ENCODE measurements at regions not wholly inside any gene's neighbourhood (a gene's known extent, or its start where the extent isn't known, plus 50 kb on each side); places are given as distances from the start of the nearest gene placed in this dataset.
"Not testable (repeated sequence)": the region's sequence is repeated elsewhere in the genome, so short reads cannot be mapped to it uniquely, and the experiment has no call there.

DNA sequence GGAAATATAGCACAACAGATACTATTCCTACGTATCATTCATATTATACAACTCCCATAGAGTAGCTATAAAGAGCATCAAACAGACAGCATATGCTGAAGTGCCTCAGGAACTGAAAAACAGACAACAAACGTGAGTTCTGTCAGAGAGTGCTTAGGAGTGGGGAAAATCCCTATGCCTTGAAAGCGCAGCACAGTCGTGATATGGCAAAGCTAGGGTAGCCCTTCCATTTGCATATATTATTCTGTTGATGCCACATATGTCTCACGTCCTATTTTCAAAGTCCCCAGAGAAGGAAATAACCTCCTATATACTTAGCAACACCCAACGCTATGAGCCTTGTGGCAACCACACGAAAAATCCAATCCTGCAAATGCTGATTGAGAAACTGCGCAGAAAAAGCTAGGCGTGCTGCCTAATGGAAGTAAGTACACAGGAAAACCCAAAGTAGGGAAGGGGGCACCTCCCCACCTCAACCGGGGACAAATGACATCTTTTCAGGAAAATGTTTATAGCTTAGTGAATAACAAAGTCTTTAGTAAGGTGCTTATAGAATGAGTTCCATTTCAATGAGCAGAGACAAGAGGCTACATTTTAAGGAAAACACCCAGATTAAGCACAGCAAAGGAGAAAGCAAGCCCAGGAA, 105.1 kb downstream of the MED10 start:
- DNase-seq = no peak

- no peak for DNase-seq
These were observed 108.4 kb downstream of the MED10 start for GRCh38 chr5:6269925-6270324.

- no peak for DNase-seq
These were observed 111.6 kb downstream of the MED10 start for GRCh38 chr5:6266671-6267197.

DNA sequence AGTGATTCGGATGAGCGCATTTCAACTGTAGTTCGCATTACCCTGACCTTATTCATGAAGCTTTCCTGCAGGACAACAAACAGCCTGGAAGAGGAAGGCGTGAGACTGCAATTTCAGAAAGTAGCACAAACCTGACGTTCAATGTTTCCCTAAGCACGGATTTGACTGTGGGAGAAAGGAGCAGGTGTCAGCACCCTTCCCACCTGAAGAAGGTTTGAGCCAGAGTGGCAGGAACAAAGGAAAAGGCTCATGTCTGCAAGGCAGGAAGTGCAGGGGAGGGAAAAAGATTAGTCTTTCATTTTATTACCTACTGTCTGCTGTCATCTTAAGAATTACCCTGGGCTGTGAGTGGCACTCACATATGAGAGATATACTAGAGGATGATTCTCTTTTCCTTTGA, 114.0 kb downstream of the MED10 start:
- DNase-seq = no peak

DNA sequence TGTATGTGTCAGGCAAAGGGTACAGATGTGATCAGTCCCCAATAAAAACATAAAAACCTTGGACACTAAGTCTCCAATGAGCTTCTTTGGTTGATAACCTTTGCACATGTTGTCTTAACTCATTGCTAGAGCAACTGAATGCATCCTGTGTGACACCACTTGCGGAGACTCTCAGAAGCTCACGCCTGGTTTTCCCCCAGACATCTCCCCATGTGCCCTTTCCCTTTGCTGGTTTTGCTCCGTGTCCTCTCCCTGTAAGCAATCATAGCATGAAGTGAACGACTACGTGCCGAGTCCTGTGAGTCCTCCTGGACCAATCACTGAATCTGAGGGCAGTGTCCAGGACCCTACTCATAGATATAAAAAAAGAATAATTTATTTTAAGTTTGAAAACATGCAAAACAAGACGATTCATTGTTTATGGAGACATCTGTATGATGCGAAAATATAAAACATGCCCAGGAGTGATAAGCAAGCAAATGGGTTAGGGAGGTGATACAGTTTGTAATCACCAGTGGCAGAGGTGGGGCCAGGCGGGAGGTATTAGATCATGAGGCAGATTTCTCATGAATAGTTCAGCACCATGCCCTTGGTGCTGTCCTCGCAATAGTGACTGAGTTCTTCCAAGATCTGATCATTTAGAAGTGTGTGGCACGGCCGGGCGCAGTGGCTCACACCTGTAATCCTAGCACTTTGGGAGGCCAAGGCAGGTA, 115.5 kb downstream of the MED10 start:
- DNase-seq = no peak

DNA sequence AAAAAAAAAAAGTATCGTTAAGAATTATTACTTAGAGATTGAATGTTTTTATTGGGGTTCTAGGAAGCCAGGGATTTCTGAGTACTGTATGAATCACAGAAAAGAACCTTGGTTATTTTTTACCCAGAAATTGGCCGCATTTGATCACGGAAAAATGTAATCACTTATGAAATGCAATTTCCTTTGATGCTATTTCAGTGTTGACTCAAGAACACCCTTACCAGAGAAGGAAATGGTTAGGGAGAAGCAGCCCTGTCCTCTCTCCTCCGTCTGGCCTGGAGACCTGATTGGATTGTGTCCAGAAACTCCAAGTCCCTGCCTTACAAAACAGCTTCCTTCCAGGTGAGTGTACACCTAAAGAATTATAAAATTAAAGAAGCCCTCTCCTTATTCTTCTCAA, 116.7 kb downstream of the MED10 start:
- DNase-seq = no peak

DNA sequence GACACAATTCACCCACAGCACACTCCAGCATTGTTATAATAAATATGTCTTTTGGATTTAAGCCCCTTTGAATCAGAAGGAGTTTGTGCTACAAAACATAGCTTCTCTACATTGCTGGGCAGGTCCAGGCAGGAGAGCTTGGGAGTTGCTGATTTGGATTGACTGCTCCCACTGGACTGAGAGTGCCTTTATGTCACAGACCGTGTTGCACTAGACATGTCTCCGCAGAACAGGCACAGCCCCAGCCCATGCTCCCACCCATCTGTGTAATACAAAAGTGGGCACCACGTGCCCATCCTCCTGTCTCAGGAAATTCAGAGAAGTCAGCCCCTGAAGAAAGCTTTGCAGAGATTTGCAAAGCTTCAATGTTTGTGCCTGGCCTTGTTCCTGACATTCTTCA, 117.1 kb downstream of the MED10 start:
- DNase-seq = no peak

DNA sequence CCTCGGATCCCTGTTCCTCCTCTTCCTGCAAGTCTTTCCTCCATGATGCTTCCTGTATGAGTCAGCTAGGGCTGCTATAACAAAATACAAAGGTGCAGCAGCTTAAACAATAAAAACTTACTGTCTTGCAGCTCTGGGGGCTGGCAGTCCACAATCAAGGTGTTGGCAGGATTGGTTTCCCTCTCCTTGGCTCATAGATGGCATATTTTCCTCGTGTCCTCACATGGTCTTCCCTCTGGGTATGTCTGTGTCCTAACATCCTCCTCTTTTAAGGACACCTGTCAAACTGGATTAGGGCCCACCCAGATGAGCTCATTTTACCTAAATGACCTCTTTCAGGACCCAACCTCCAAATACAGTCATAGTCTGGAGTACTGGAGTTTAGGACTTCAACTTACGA, 117.5 kb downstream of the MED10 start:
- no peak for DNase-seq

DNA sequence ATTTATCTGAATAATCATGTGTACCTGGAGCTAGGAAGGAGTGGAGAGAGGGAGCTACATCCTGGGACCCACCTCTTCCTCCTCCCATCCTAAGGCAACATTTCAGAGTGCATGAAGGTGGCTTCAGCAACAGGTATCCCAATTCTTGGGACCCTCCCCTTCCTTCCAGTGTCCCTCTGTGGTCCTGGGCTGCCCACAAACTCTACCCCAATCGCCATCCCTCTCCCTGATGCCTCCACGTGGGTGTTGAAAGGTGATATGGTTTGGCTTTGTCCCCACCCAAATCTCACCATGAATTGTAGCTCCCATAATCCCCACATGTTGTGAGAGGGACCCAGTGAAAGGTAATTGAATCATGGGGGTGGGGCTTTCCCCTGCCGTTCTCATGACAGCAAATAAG, 121.4 kb downstream of the MED10 start:
- DNase-seq = no peak

DNA sequence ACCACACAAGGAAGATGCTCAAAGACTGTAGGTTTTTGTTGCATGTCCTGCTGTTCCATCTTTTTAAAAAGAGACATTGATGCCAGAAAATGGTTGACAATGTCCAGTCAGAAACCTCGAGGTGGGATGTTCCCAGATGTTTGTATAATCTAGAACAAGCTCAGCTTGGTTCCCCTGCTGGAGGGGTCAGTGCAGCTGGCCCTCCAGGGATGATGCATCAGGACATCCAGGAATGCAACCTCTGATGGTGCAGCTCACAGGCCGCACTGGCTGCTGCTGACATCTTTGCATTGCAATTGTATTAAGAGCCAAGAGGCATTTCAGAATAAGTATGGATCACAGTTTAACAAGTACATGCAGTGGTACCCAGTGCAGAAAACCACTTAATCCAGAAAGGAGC, 122.4 kb downstream of the MED10 start:
- DNase-seq = no peak

- DNase-seq = no peak
These were observed 124.5 kb downstream of the MED10 start for GRCh38 chr5:6253846-6254245.

DNA sequence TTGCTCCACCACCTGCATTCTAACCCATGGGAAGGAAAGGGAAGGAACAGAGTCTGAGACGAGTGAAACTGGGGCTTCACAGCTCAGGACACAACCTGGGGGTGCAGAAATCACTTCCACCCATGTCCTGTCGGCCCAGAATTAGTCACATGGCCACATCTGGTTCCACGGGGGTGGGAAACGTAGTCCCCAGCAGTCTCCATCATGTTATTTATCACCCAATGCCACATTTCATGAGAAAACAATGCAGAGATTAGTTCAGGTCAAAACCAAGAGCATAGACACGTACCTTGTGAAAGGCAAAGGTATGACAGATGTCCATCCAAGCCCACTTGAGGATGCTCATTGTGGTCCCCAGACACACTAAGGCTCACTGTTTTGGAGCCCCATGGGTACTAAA, 125.1 kb downstream of the MED10 start:
- no peak for DNase-seq

DNA sequence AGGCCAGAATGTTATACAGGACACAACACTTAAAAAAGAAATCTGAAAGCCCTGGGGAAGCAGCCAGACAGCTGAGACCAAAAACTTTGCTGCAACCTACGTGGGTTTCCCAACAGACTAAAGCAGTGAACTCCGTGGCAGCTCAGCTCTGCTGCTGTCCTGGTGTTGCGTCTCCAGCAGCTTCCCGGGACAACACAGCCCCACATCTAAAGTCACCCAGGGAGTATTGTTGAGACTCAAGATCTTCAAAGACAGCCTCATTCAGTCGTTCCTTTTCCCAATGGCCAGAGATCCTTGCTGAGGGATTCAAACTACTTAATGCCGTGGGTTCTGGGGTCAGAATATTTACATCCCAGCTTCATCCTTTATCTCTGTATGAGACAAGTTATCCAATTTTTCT, 125.8 kb downstream of the MED10 start:
- DNase-seq = no peak

DNA sequence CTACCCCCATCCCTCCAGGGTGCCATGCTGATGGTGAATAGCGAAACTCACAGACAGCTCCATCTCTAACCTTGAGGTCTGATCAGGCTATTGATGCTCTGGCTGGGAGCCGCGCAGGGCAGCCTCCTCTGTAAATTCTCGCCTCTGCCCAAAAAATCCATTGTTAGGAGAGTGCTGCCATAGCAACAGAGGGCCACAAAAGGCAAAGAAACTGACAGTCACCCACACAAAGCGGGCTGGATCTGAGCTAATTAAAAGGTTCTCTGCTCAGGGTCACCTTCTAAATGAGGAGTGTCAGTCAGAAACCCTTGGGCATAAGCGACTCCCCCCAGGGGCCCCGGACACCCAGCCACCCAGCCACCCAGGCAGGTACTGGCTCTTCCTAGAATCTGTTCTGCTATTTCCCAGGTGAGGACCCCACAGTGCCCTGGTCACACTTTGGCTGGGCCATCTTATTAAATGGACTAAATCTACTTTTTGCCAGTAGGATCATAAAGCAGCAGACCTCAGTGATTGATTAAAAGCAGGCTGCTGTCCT, 126.7 kb downstream of the MED10 start:
- DNase-seq = no peak

DNA sequence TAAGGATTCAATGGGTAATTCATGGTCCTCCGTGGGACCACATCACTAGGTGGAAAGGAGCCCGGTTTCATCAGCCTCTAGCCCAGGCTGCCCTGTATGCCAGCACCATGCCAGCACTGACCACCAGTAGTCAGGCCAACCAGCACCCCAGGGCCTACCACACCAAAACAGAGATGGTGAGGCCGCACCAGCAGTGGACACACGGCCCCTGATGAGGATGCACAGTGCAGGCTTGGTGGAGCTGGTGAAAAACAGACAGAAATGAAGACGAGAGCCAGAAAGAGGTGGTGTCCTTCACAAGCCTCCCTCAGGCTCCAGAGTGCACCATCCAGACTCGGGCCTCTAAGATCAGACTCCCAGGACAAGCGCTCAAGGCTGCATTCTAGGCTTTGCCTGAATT, 128.2 kb downstream of the MED10 start:
- no peak for DNase-seq

- no peak for DNase-seq
These were observed 130.2 kb downstream of the MED10 start for GRCh38 chr5:6248132-6248531.

- DNase-seq = no peak
These were observed 131.4 kb downstream of the MED10 start for GRCh38 chr5:6246820-6247437.

DNA sequence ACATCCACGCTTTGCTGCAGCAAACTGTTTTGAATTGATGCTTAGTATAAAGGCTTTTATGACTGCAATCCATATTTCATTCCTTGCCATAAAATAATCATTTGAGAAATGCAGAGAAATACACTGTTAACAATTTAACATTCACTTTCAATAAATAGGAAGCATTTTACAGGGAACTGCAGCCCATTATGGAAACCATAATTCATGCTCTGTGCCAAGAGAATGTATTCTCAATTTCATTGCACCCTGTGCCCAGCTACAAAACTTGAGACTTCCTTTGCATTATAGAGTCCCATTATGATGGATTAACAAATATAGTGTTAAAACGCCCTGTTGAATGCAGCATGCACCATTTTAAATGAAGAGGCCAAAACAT, 134.0 kb downstream of the MED10 start:
- DNase-seq = no peak

DNA sequence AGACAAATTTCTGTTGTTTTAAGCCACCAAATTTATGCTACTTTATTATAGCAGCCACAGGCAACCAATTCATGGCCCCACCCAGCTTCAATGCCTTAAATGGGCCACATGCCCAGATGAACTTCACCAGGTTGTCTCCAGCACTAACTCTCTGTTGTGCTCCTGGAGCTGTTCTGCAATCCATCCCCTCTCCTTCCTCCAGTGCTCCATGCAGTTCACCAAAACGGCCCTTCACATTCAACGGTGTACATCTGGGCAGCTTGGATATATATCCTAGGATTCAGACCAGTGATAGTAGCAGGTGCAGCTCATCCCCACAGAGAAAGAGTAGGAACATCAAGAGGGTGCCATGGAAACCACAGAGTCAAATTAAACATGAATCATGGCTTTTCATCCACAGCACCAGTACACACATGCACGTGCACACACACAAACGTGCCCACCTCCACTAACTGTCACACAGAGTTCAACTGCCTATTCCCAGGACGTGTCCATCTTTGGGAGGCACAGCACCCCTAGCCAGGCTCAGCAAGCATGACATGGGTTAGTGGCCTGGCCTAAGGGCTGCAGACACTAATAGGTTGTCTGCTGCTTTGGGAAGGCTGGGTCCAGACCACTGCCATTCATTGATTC, 134.5 kb downstream of the MED10 start:
- no peak for DNase-seq

- DNase-seq = not testable (repeated sequence)
These were observed 137.3 kb downstream of the MED10 start for GRCh38 chr5:6241056-6241455.

- no peak for DNase-seq
These were observed 141.4 kb downstream of the MED10 start for GRCh38 chr5:6236858-6237481.

DNA sequence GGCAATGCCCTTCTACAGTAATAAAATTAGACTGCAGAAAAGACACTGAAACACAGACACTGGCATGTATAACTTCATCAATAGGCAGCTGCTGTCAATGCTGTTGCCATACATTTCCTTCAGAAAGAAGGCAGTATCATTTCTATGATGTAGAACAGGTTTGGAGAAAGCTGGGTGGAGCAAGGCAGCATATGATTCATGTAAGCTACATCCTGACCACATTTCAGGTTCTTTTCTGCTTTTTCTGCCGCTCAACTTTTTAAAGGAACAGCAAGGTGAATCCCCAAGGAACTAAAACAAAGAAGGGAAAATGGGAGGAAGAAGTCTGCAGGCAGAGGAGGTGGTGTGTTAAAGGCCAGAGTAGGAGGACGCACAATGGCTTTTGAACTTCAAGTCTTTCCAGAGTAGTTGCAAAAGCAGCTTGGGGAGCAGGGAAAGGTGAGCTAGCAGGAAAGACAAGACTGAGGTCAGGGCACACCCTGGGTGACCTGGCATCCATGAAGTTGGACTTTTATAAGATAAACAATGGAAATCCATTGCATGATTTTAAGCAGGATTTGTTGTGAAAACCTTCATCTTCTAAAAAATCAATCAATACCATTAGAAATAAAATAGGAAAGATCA, 142.1 kb downstream of the MED10 start:
- no peak for DNase-seq

DNA sequence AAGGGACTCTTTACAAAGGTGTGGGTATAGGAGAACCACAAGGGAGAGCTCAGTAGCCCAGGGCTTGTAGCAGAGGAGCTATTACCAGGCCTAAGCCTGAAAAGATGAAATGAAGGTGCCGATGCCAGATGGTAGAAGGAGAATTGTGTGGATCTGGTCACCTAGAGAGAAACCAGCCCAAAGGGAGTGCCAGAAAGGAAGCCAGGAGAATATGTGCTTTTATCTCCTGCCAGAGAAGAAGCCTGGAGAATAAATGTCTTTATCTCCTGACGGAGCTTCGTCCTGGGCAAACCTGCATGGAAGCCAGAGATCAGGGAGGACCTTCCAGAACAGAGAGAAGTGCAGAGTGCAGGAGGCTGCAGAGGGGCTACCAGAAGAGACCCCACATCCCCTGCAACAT, 142.6 kb downstream of the MED10 start:
- no peak for DNase-seq
